KMS-11 (cell line): ENCODE measurements at regions not wholly inside any gene's neighbourhood (a gene's known extent, or its start where the extent isn't known, plus 50 kb on each side); places are given as distances from the start of the nearest gene placed in this dataset.

ENCODE experiments used
- H2AFZ ChIP-seq: fragments of 200-600 bp; sonication (generic); 2 replicates; pipeline ENCODE4 v1.6.1; 2016; ENCODE audit warnings: antibody characterized with exemption, mixed run types, low read depth
- H3K27ac ChIP-seq: fragments of 200-600 bp; sonication (generic); 2 replicates; pipeline ENCODE4 v1.6.1; 2016; ENCODE audit warnings: mild to moderate bottlenecking, mixed run types
- H3K27me3 ChIP-seq: fragments of 200-600 bp; sonication (generic); 2 replicates; pipeline ENCODE4 v1.6.1; 2017; ENCODE audit warnings: mild to moderate bottlenecking, low read depth, mixed run types, moderate library complexity; ENCODE audit not compliant: insufficient read depth
- H3K36me3 ChIP-seq: fragments of 200-600 bp; sonication (generic); 2 replicates; pipeline ENCODE4 v1.6.1; 2017; ENCODE audit warnings: mild to moderate bottlenecking, mixed run types; ENCODE audit not compliant: insufficient read depth
- H3K4me1 ChIP-seq: fragments of 200-600 bp; sonication (generic); 2 replicates; pipeline ENCODE4 v1.6.1; 2016; ENCODE audit warnings: mild to moderate bottlenecking, low read depth, mixed run types; ENCODE audit not compliant: poor library complexity, severe bottlenecking
- H3K4me2 ChIP-seq: fragments of 200-600 bp; sonication (generic); 2 replicates; pipeline ENCODE4 v1.7.0; 2016; ENCODE audit warnings: mild to moderate bottlenecking, mixed run types
- H3K4me3 ChIP-seq: fragments of 200-600 bp; sonication (generic); IDR thresholded peaks from 2 replicates; pipeline ENCODE4 v1.6.1; 2017; ENCODE audit warnings: low read depth, low read length, mixed read lengths; ENCODE audit not compliant: insufficient read depth
- H3K79me2 ChIP-seq: fragments of 200-600 bp; sonication (generic); 2 replicates; pipeline ENCODE4 v1.6.1; 2016; ENCODE audit warnings: low read depth, mixed run types; ENCODE audit not compliant: insufficient read depth
- H3K9ac ChIP-seq: fragments of 200-600 bp; sonication (generic); 2 replicates; pipeline ENCODE4 v1.6.1; 2016; ENCODE audit warnings: mild to moderate bottlenecking, mixed run types
- H4K20me1 ChIP-seq: fragments of 200-600 bp; sonication (generic); 2 replicates; pipeline ENCODE4 v1.6.1; 2016; ENCODE audit warnings: mild to moderate bottlenecking, mixed run types; ENCODE audit not compliant: insufficient read depth
- CTCF ChIP-seq: fragments of 200-600 bp; sonication (generic); conservative IDR thresholded peaks from 2 replicates; pipeline ENCODE4 v1.6.1; 2017; ENCODE audit warnings: low read depth, mild to moderate bottlenecking, antibody characterized with exemption, low read length, moderate library complexity, mixed read lengths

DNA sequence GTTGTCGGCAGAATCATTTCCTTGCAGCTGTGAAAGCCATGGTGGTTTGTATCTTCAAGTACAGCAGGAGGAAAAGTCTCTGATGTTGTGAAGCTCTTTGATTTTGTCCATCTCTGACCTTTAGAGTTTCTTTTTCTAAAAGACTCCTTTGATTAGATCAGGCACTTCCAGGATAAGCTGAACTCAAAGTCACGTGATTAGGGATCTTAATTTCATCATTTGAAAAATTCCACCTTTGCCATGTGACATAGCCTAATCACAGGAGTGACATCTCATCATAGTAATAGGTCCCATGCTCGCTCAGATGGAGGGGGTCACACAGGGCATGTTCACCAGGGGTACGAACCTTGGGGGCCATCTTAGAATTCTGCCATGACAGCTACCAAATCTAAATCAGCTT is 441.5 kb upstream of the CDH4 start:
- no peak overlapping the region for H3K4me2 ChIP-seq
- H3K9ac ChIP-seq = no peak overlapping the region
- TF ChIP-seq CTCF = no peak
- no peak overlapping the region for H3K4me3 ChIP-seq
- H3K79me2 ChIP-seq = no peaks in the 10 kb centered on the region
- no peak overlapping the region for H2AFZ ChIP-seq
- no peaks in the 10 kb centered on the region for H4K20me1 ChIP-seq
- H3K4me1 ChIP-seq = peaks cover 6% of the 10 kb centered on the region
- no peak overlapping the region for H3K27ac ChIP-seq
- H3K27me3 ChIP-seq = no peaks in the 10 kb centered on the region
- H3K36me3 ChIP-seq = no peaks in the 10 kb centered on the region

- Histone ChIP-seq H3K4me1 (peaks cover 12% of the 10 kb centered on the region), H2AFZ (no peak overlapping the region), H3K79me2 (no peaks in the 10 kb centered on the region), H3K27ac (no peak overlapping the region), H3K4me3 (no peak overlapping the region), H3K27me3 (no peaks in the 10 kb centered on the region), H3K9ac (no peak overlapping the region), H3K36me3 (no peaks in the 10 kb centered on the region), H4K20me1 (no peaks in the 10 kb centered on the region), H3K4me2 (no peak overlapping the region)
- no peak for TF ChIP-seq CTCF
These were observed 439.5 kb upstream of the CDH4 start for GRCh38 chr20:60812561-60812960.

DNA sequence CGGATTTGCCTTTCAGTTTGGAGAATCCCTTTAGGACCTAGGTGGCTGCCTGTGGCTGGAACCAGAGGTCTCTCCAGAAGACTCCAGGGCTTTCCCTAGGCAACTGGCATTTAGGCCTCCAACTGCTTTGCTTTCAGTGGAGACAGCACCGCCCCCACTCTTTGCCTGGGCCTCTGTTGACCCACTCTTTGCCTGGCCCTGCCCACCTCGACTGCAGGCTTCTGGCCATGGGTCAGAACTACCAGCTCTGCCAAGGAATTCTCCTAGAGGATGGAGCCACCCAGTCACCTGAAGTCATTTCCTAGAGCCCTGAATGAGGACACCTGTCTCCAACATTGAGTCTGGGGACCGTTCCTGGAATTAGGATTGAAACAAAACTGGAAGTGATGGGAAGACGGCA is 439.0 kb upstream of the CDH4 start:
- Histone ChIP-seq H3K4me3 (no peak overlapping the region), H3K9ac (no peak overlapping the region), H3K4me2 (no peak overlapping the region), H3K27me3 (no peaks in the 10 kb centered on the region), H3K27ac (no peak overlapping the region), H3K36me3 (no peaks in the 10 kb centered on the region), H3K4me1 (peaks cover 17% of the 10 kb centered on the region), H3K79me2 (no peaks in the 10 kb centered on the region), H4K20me1 (no peaks in the 10 kb centered on the region), H2AFZ (no peak overlapping the region)
- no peak for TF ChIP-seq CTCF

DNA sequence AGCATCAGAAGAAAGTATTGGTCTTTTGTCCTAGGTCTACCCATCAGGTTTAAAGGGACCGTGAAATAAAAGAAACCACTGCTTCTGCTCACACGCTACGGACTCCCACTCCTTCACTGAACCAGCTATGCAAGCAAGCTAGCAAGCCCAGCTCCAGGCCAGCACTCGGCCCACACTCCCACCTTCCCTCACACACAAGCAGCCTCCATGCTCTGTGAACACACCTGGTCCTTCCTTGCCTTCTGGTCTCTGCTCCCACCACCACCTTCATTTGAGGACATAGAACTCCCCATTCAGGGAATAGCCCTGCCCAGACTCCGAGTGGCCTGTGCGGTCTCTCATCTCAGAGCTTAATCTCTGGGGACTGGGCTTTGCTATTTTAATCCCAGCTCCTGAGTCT is 436.4 kb upstream of the CDH4 start:
- Histone ChIP-seq H3K27ac (no peak overlapping the region), H3K4me3 (no peak overlapping the region), H3K9ac (no peak overlapping the region), H3K36me3 (no peaks in the 10 kb centered on the region), H4K20me1 (no peaks in the 10 kb centered on the region), H3K27me3 (no peaks in the 10 kb centered on the region), H3K4me1 (peaks cover 43% of the 10 kb centered on the region), H3K79me2 (no peaks in the 10 kb centered on the region), H3K4me2 (no peak overlapping the region), H2AFZ (no peak overlapping the region)
- no peak for TF ChIP-seq CTCF
